Neural crest cell (in vitro differentiated cells): ENCODE measurements at regions not wholly inside any gene's neighbourhood (a gene's known extent, or its start where the extent isn't known, plus 50 kb on each side); places are given as distances from the start of the nearest gene placed in this dataset.

ENCODE experiments used
- DNase-seq: peaks from one replicate; pipeline ENCODE4 v3.0.0; 2021; ENCODE audit warnings: low read depth, mixed read lengths, low spot score
- H3K27ac Mint-ChIP-seq: one replicate; pipeline ENCODE4 v1.8.0; 2021; ENCODE audit warnings: mild to moderate bottlenecking, mixed read lengths; ENCODE audit not compliant: unreplicated experiment
- H3K27me3 Mint-ChIP-seq: 2 replicates; pipeline ENCODE4 v1.8.0; 2021; ENCODE audit warnings: low read depth, mild to moderate bottlenecking, mixed read lengths
- H3K36me3 Mint-ChIP-seq: 2 replicates; pipeline ENCODE4 v1.8.0; 2021; ENCODE audit warnings: low read depth, mild to moderate bottlenecking, mixed read lengths
- H3K4me1 Mint-ChIP-seq: 2 replicates; pipeline ENCODE4 v1.8.0; 2021; ENCODE audit warnings: mixed read lengths
- H3K4me3 Mint-ChIP-seq: one replicate; pipeline ENCODE4 v1.8.0; 2021; ENCODE audit warnings: mild to moderate bottlenecking, mixed read lengths
- H3K9me3 Mint-ChIP-seq: 2 replicates; pipeline ENCODE4 v1.8.0; 2021; ENCODE audit warnings: mixed read lengths
- CTCF ChIP-seq: fragments of 200-600 bp; sonication (generic); conservative IDR thresholded peaks from 2 replicates; pipeline ENCODE4 v1.5.0; 2021; ENCODE audit warnings: antibody characterized with exemption, mild to moderate bottlenecking

DNA sequence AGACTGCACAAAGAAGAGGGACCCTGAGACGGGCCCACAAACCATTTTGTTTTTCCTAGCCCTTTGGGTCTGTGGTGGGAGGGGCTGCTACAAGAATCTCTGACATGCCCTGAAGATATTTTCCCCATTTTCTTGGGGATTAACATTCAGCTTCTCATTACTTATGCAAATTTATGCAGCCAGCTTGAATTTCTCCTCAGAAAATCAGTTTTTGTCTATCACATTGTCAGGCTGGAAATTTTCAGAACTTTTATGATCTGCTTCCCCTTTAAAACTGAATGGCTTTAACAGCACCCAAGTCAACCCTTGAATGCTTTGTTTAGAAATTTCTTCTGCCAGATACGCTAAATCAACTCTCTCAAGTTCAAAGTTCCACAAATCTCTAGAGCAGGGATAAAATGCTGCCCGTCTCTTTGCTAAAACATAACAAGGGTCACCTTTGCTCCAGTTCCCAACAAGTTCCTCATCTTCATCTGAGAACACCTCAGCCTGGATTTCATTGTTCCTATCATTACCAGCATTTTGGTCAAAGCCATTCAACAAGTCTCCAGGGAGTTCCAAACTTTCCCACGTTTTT is 560.0 kb upstream of the KCND2 start:
- Mint-ChIP-seq H3K27ac (no peak overlapping the region), H3K4me1 (no peaks in the 10 kb centered on the region), H3K4me3 (no peak overlapping the region)

DNA sequence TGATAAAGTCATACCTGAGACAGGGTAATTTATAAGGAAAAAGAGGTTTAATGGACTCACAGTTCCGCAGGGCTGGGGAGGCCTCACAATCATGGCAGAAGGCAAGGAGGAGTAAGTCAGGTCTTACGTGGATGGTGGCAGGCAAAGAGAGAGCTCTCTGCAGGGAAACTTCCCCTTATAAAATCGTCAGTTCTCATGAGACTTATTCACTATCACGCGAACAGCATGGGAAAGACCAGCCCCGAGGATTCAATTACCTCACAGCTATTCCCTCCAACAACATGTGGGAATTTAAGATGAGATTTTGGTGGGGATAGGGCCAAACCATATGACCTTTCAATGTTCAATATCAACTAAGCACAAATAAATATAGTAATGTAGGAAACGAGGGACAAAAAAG is 559.4 kb upstream of the KCND2 start:
- no peak overlapping the region for H3K27ac Mint-ChIP-seq
- DNase-seq: no peak
- H3K4me1 Mint-ChIP-seq: no peaks in the 10 kb centered on the region
- no peak overlapping the region for H3K4me3 Mint-ChIP-seq
- no peak for TF ChIP-seq CTCF
- no peaks in the 10 kb centered on the region for H3K27me3 Mint-ChIP-seq
- peaks cover 5% of the 10 kb centered on the region for H3K9me3 Mint-ChIP-seq
- H3K36me3 Mint-ChIP-seq: no peaks in the 10 kb centered on the region

More for the DNA sequence above, 560.0 kb upstream of the KCND2 start:
- Mint-ChIP-seq H3K36me3 (no peaks in the 10 kb centered on the region), H3K9me3 (peaks cover 5% of the 10 kb centered on the region), H3K27me3 (no peaks in the 10 kb centered on the region)
- no peak for DNase-seq
- TF ChIP-seq CTCF: no peak

DNA sequence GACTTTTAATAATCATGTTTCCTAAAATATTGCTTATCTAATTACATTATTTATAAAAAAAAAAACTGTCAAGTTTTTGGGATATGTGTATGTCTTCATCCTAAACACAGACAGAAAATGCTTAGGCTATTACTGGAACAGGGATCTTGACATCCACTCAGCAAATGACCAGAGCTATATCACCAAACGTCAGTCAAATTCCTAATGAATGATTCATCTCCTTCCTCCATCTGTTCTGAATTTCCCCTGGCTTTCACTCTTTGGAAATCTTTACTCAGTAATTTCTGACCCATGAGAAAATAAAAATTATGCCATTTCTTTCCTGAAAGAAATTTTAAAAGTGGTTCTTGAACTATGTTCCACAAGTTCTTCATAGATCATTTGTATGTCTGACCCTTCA is 552.4 kb upstream of the KCND2 start:
- no peak overlapping the region for H3K27ac Mint-ChIP-seq
- DNase-seq: no peak
- no peak for TF ChIP-seq CTCF
- no peak overlapping the region for H3K4me3 Mint-ChIP-seq
- H3K4me1 Mint-ChIP-seq: no peaks in the 10 kb centered on the region
- no peaks in the 10 kb centered on the region for H3K36me3 Mint-ChIP-seq
- H3K27me3 Mint-ChIP-seq: no peaks in the 10 kb centered on the region
- H3K9me3 Mint-ChIP-seq: no peaks in the 10 kb centered on the region

DNA sequence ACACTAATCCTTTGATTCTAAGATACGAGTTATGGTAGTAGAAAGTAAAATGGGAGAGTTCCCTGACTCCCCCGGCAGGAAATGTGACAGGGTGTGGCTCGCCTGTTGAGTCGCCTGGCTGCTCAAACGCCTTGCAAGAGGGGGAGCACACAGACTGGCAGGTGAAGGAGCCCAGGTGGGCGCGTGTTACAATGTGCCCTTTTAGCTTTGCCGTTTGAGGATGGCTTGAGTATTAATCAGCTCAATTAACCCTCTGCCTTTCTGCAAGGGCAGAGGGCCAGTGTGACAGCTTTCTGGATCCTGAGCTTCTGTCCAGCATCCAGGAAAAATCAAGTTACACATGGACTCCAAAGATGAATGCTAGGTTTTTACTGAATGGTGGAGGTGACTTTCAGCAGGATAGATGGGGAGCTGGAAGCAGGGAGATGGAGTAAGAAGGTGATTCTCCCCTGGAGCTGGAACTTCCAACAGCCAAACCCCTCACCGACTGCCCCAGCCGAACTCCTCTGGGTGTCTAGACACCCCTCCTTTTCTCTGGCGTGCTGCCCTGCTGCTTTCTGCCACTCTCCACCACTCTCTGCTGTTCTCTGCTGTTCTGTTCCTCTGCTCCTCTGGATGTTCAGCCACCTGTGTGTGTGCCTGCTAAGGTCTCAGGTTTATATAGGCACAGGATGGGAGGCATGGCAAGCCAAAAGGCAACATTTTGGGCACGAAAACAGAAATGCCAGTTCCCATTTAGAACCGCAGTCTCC is 548.8 kb upstream of the KCND2 start:
- Mint-ChIP-seq H3K27ac (no peak overlapping the region), H3K9me3 (no peaks in the 10 kb centered on the region), H3K4me1 (no peaks in the 10 kb centered on the region), H3K4me3 (no peak overlapping the region), H3K27me3 (no peaks in the 10 kb centered on the region), H3K36me3 (no peaks in the 10 kb centered on the region)
- DNase-seq: no peak
- no peak for TF ChIP-seq CTCF

GRCh38 chr7:119733127-119733879 is 539.7 kb upstream of the KCND2 start:
- Mint-ChIP-seq H3K4me3 (no peak overlapping the region), H3K36me3 (no peaks in the 10 kb centered on the region), H3K4me1 (no peaks in the 10 kb centered on the region), H3K9me3 (no peaks in the 10 kb centered on the region), H3K27me3 (no peaks in the 10 kb centered on the region), H3K27ac (no peak overlapping the region)
- DNase-seq: no peak
- no peak for TF ChIP-seq CTCF
